B cell (primary cell): ENCODE measurements at regions not wholly inside any gene's neighbourhood (a gene's known extent, or its start where the extent isn't known, plus 50 kb on each side); places are given as distances from the start of the nearest gene placed in this dataset.

ENCODE experiments used
- ATAC-seq: fragments of 200-7000 bp; cut with Tn5 transposase; one replicate; pipeline ENCODE4 v1.10.0; 2021; ENCODE audit warnings: low read depth, mild to moderate bottlenecking, moderate number of reproducible peaks, moderate library complexity
- CTCF ChIA-PET: fragments of 350-600 bp; sonication (Branson Sonifier 250); formaldehyde crosslinking; loops from one replicate; lab custom pipeline; 2021; ENCODE audit warnings: antibody characterized with exemption, inconsistent platforms; lab: Charles Lee
- POLR2A ChIA-PET: fragments of 350-600 bp; sonication (Branson Sonifier 250); formaldehyde crosslinking; loops from one replicate; lab custom pipeline; 2021; ENCODE audit warnings: antibody characterized with exemption; lab: Charles Lee
- DNase-seq: peaks from one replicate; pipeline ENCODE4 v3.0.0; 2013
- H2AFZ ChIP-seq: 2 replicates; pipeline ENCODE4 v1.6.1; 2012; ENCODE audit warnings: mild to moderate bottlenecking, low read depth, low read length; ENCODE audit not compliant: insufficient read depth, poor library complexity, severe bottlenecking
- H3K27ac ChIP-seq, 2 donors: 1 replicate in 1 of 2; 2 replicates in 1 of 2; pipeline ENCODE4 v1.5.1; 2012 to 2013; ENCODE audit warnings: low read length in 2 of 2, mild to moderate bottlenecking in 2 of 2, moderate library complexity in 1 of 2
- H3K27me3 ChIP-seq, 4 experiments: fragments of 200-600 bp in 1 of 4; sonication (generic) in 1 of 4; replicated peaks in 1 of 4; 1 replicate in 2 of 4; 2 replicates in 2 of 4; pipeline versions ENCODE4 v1.6.1 to v1.7.0; 2013 to 2016; ENCODE audit warnings: low read length in 3 of 4, mild to moderate bottlenecking in 2 of 4, mixed read lengths in 1 of 4, moderate library complexity in 1 of 4; ENCODE audit not compliant: insufficient read depth in 4 of 4, control insufficient read depth in 3 of 4; ENCODE audit errors: control extremely low read depth in 1 of 4
- H3K36me3 ChIP-seq, 2 experiments: replicated peaks in 1 of 2; 1 replicate in 1 of 2; 2 replicates in 1 of 2; pipeline versions ENCODE4 v1.6.1 to v1.7.1; 2013; ENCODE audit warnings: low read length in 1 of 2; ENCODE audit not compliant: insufficient read depth in 2 of 2, control insufficient read depth in 1 of 2; ENCODE audit errors: control extremely low read depth in 1 of 2, extremely low read depth in 1 of 2
- H3K4me1 ChIP-seq, 2 donors: fragments of 200-600 bp in 1 of 2; sonication (generic) in 1 of 2; 1 replicate in 1 of 2; 2 replicates in 1 of 2; pipeline versions ENCODE4 v1.5.1 to v1.6.1; 2013 to 2017; ENCODE audit warnings: low read length in 2 of 2; ENCODE audit not compliant: control insufficient read depth in 2 of 2, insufficient read depth in 2 of 2
- H3K4me2 ChIP-seq: replicated peaks from 2 replicates; pipeline ENCODE3; 2012; ENCODE audit warnings: mild to moderate bottlenecking, low read depth, low read length; ENCODE audit not compliant: poor library complexity, severe bottlenecking
- H3K4me3 ChIP-seq, 5 experiments: fragments of 200-600 bp in 1 of 5; sonication (generic) in 1 of 5; 1 replicate in 3 of 5; 2 replicates in 2 of 5; pipeline versions ENCODE4 v1.5.1 to v1.7.0; 2011 to 2016; ENCODE audit warnings: low read length in 4 of 5, mild to moderate bottlenecking in 4 of 5, low read depth in 2 of 5, control low read depth in 1 of 5, moderate library complexity in 1 of 5; ENCODE audit not compliant: insufficient read depth in 1 of 5; ENCODE audit errors: control extremely low read depth in 1 of 5, extremely low read depth in 1 of 5
- H3K79me2 ChIP-seq: fragments of 200-600 bp; sonication (generic); one replicate; pipeline ENCODE4 v1.6.0; 2016; ENCODE audit warnings: low read length; ENCODE audit not compliant: control insufficient read depth, insufficient read depth
- H3K9ac ChIP-seq: fragments of 200-600 bp; sonication (generic); 2 replicates; pipeline ENCODE4 v1.6.1; 2017; ENCODE audit warnings: mild to moderate bottlenecking, low read length, moderate library complexity
- H3K9me3 ChIP-seq, 3 donors: one replicate each; pipeline versions ENCODE4 v1.6.1 to v1.7.1; 2013; ENCODE audit warnings: low read length in 2 of 3; ENCODE audit not compliant: control insufficient read depth in 2 of 3, insufficient read depth in 1 of 3; ENCODE audit errors: control extremely low read depth in 1 of 3
- H4K20me1 ChIP-seq: 2 replicates; pipeline ENCODE4 v1.6.0; 2012; ENCODE audit warnings: mild to moderate bottlenecking, low read length; ENCODE audit not compliant: insufficient read depth, control insufficient read depth, poor library complexity, severe bottlenecking
- H3K27ac Mint-ChIP-seq: one replicate; pipeline ENCODE4 v1.8.0; 2021; ENCODE audit warnings: mixed read lengths
- H3K27me3 Mint-ChIP-seq: one replicate; pipeline ENCODE4 v1.8.0; 2021; ENCODE audit warnings: mixed read lengths
- H3K4me1 Mint-ChIP-seq: one replicate; pipeline ENCODE4 v1.8.0; 2021; ENCODE audit warnings: mixed read lengths
- H3K4me3 Mint-ChIP-seq: one replicate; pipeline ENCODE4 v1.8.0; 2021; ENCODE audit warnings: mixed read lengths
- H3K9me3 Mint-ChIP-seq: one replicate; pipeline ENCODE4 v1.8.0; 2022; ENCODE audit warnings: mixed read lengths; ENCODE audit not compliant: insufficient read depth
- CTCF ChIP-seq: fragments of 200-600 bp; IDR thresholded peaks from one replicate; pipeline ENCODE4 v1.8.0; 2022; ENCODE audit warnings: antibody characterized with exemption, mild to moderate bottlenecking
- EZH2 ChIP-seq: IDR thresholded peaks from 2 replicates; pipeline ENCODE4 v1.6.1; 2012; ENCODE audit warnings: borderline replicate concordance, low read depth, mild to moderate bottlenecking, moderate library complexity, low read length; ENCODE audit not compliant: insufficient read depth, poor library complexity, severe bottlenecking
- WGBS: methylation state at CpG from one replicate; pipeline ENCODE4 v1.1.5; 2013; ENCODE audit warnings: missing lambda C conversion rate; ENCODE audit not compliant: insufficient coverage; 5-methylcytosine and 5-hydroxymethylcytosine counted together
- intact Hi-C: fragments of 100-400 bp; cut with micrococcal nuclease; formaldehyde crosslinking; loops from one replicate; pipeline ENCODE4 v1.10.0; 2022

GRCh38 chr16:26491962-26492361 is 574.8 kb upstream of the C16orf82 start:
- Histone ChIP-seq H3K27ac (no peak overlapping the region), H3K79me2 (no peaks in the 10 kb centered on the region), H3K36me3 (no peaks in the 10 kb centered on the region), H3K4me1 (no peaks in the 10 kb centered on the region), H3K4me2 (no peak overlapping the region), H3K9me3 (no peaks in the 10 kb centered on the region), H3K4me3 (no peak overlapping the region), H3K27me3 (no peaks in the 10 kb centered on the region), H2AFZ (no peak overlapping the region), H3K9ac (no peak overlapping the region), H4K20me1 (no peaks in the 10 kb centered on the region)
- no peak for TF ChIP-seq CTCF
- TF ChIP-seq EZH2 = no peak
- H3K27me3 Mint-ChIP-seq = no peaks in the 10 kb centered on the region
- WGBS = 80% methylated on average over 4 of the region's 6 CpGs
- DNase-seq (no peak), ATAC-seq (no peak)
- intact Hi-C loops = no loop called here
- H3K9me3 Mint-ChIP-seq = no peaks in the 10 kb centered on the region
- no peaks in the 10 kb centered on the region for H3K4me1 Mint-ChIP-seq
- H3K4me3 Mint-ChIP-seq = no peak overlapping the region
- POLR2A ChIA-PET = no interaction called here
- no peak overlapping the region for H3K27ac Mint-ChIP-seq
- CTCF ChIA-PET = no interaction called here

GRCh38 chr16:26493751-26494150 is 573.0 kb upstream of the C16orf82 start:
- no CpG with 5 or more reads among the region's 1 CpG for WGBS
- no peaks in the 10 kb centered on the region for H3K79me2 ChIP-seq
- ChIA-PET POLR2A (no interaction called here), CTCF (interaction anchor here (0.6 kb wide), 1 partner anchor 13 kb away, joined by 3 read pairs; no protein-coding TSS in a partner anchor)
- ATAC-seq (no peak), DNase-seq (no peak)
- no peak for TF ChIP-seq EZH2
- no peak for TF ChIP-seq CTCF
- no peaks in the 10 kb centered on the region for H3K4me1 Mint-ChIP-seq
- no peaks in the 10 kb centered on the region for H3K27me3 Mint-ChIP-seq
- no peaks in the 10 kb centered on the region for H3K36me3 ChIP-seq
- no peak overlapping the region for H2AFZ ChIP-seq
- intact Hi-C loops = no loop called here
- no peaks in the 10 kb centered on the region for H4K20me1 ChIP-seq
- H3K4me3 ChIP-seq = no peak overlapping the region
- H3K9me3 ChIP-seq = no peaks in the 10 kb centered on the region
- no peak overlapping the region for H3K4me3 Mint-ChIP-seq
- H3K4me1 ChIP-seq = no peaks in the 10 kb centered on the region
- no peaks in the 10 kb centered on the region for H3K9me3 Mint-ChIP-seq
- H3K9ac ChIP-seq = no peak overlapping the region
- no peak overlapping the region for H3K27ac ChIP-seq
- H3K27ac Mint-ChIP-seq = no peak overlapping the region
- no peak overlapping the region for H3K4me2 ChIP-seq
- no peaks in the 10 kb centered on the region for H3K27me3 ChIP-seq
